ENCODE measurements at regions not wholly inside any gene's neighbourhood (a gene's known extent, or its start where the extent isn't known, plus 50 kb on each side); places are given as distances from the start of the nearest gene placed in this dataset.

- TF ChIP-seq E4F1 (IDR thresholded peaks at IDR 0.05; ENCODE audit: borderline replicate concordance, partially characterized antibody) (no peak), TBL1XR1 (IDR thresholded peaks at IDR 0.05; ENCODE audit: low read depth, low read length) (no peak), BRCA1 (IDR thresholded peaks at IDR 0.05; ENCODE audit: low read depth, low read length) (no peak), USF1 (IDR thresholded peaks at IDR 0.05; ENCODE audit: borderline replicate concordance, extremely low read length, insufficient read depth, low read depth, low read length) (no peak), MYC (IDR thresholded peaks at IDR 0.05; ENCODE audit: insufficient read depth, insufficient read length, insufficient replicate concordance, low read length, severe bottlenecking) (no peak), E2F8 (IDR thresholded peaks at IDR 0.05; ENCODE audit: low read depth, partially characterized antibody) (no peak), CTCF (IDR thresholded peaks at IDR 0.05 in 2 of 3, conservative IDR thresholded peaks at IDR 0.05 in 1 of 3; ENCODE audit: control insufficient read depth in 2 of 3, extremely low read depth in 1 of 3, insufficient read depth in 1 of 3, low read depth in 3 of 3, low read length in 3 of 3) (no peak), POLR2A (IDR thresholded peaks at IDR 0.05; ENCODE audit: low read depth, low read length) (no peak), PBX3 (IDR thresholded peaks at IDR 0.05; ENCODE audit: insufficient replicate concordance, low read depth, low read length) (no peak), ZNF217 (IDR thresholded peaks at IDR 0.05) (no peak)
Observed at GRCh38 chr15:66935688-66936087, 129.7 kb upstream of the SMAD3 start.
